GM19438 (cell line): ENCODE measurements at regions not wholly inside any gene's neighbourhood (a gene's known extent, or its start where the extent isn't known, plus 50 kb on each side); places are given as distances from the start of the nearest gene placed in this dataset.

Experiments used
- ATAC-seq: cut with Tn5 transposase; IDR thresholded peaks from one replicate; pipeline ENCODE4 v1.9.1; 2021; ENCODE audit warnings: low read depth; ENCODE audit not compliant: unreplicated experiment

DNA sequence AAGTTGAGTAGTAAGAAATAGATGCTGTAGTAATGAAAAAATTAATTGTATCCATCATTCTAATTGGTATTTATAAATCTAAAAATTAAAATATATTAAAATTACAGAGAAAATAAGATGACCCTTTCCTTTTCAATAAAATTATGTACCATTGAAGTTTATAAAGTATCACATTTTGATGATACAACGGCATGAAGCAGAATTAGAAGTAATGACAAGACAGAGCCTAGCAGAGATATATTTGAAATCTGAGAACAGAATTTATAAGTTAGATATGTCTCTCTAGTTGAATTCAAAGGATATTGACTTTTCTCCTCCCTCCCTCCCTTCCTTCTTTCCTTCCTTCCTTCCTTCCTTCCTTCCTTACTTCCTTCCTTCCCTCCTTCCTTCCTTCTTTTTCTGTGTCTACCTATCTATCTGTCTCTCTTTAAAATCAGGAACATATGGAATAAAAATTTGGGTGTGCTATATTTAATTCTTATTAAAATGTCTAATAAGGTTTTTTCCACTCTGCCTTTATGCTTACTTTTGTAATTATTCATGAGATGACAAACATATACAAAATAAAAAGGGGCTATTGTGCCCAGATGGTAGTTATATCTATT lies 258.5 kb upstream of the CD180 start:
- no peak for ATAC-seq

DNA sequence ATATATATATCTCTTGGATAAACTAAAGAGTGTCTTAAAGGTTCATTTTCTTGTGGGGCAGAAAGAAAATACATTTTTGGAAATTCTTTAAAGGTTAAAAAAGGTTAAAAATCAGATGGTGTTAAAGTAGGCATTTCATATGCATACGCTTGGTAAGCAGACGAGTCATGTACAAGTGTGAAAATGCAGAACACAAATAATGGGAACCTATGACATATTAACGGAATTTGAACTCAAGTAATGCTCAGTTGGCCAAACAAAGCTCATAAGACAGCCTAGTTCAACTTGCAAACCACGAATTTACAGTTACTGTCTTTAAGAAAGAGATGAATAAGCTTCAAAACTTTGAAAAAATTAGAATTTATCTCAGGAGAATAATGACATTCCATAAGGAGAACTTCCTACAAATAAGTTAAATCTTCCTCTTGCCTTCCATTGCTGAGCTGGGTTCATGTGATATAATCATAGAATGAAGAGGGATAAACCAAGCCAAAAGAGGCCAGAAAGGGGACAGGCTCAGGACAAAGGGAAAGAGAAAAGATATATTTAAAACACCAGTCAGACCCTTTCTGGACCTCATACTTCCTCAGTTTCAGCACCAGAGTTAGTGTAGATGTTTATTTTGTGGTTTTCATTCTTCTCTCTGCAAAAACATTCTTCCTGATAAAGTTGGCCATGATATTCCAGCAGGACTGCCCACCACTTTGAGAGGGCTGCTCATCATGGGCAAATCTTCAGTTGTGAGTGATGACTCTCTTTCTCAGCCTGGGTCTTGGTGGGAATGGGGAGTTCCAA lies 256.7 kb upstream of the CD180 start:
- no peak for ATAC-seq

GRCh38 chr5:67451640-67452279 lies 255.2 kb upstream of the CD180 start:
- ATAC-seq = no peak

- ATAC-seq = no peak
Observed at GRCh38 chr5:67447732-67448131, 251.1 kb upstream of the CD180 start.

GRCh38 chr5:67437905-67438845 lies 241.6 kb upstream of the CD180 start:
- ATAC-seq = no peak

- no peak for ATAC-seq
Observed at GRCh38 chr5:67435032-67435431, 238.4 kb upstream of the CD180 start.

- ATAC-seq = no peak
Observed at GRCh38 chr5:67434466-67434865, 237.9 kb upstream of the CD180 start.

DNA sequence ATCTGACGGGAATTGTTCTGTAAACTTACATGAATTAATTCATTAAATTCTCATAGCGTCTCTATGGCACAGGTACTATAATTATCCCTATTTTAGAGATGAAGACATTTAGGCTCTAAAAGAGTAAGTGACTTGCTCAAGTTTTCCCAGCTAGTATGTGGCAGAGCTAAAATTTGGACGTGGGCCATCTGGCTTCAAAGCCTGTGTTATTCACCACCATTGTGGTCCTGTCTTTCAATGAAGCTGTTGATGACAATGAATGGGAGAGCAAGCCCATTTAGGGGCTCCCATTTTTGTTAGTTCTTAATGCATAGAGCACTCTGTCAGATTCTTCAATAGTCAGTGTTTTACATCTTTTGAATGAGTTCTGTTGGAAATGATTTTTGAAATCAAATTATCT lies 236.0 kb upstream of the CD180 start:
- ATAC-seq = no peak

- no peak for ATAC-seq
Observed at GRCh38 chr5:67431191-67431590, 234.6 kb upstream of the CD180 start.

GRCh38 chr5:67427850-67428298 lies 231.3 kb upstream of the CD180 start:
- no peak for ATAC-seq

- ATAC-seq = no peak
Observed at GRCh38 chr5:67426961-67427849, 230.6 kb upstream of the CD180 start.

DNA sequence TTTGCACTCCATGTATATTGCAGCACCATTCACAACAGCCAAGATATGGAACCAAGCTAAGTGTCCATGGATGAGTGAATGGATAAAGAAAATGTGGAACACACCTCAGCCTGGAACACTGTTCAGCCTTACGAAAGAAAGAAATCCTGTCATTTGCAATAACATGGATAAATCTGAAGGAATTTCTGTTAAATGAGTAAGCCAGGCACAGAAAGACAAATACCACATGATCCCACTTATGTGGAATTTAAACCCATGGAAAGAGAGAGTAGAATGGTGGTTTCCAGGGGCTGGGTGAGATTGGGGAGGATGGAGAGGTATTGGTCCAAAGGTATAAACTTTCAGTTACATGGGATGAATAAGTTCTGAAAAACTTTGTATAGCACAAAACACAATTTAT lies 228.9 kb upstream of the CD180 start:
- ATAC-seq = no peak

DNA sequence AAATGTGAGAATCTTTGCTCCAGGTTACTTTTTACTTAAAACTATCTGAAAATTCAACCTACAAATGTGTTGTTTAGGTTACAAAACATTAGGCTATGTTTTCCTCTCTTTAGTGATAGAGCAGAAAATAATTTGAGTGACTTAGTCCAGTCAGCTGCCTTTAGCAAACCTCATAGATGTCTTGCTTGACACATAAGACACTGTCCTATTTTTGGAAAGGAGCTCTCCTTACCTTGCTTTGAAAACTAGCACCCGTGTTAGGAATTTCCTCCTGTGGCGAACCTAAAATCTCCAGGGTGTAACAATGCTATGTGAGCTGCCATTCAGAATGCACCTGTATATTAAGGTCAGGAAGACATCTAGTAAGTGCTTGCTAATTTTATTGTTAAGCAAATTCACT lies 221.2 kb upstream of the CD180 start:
- no peak for ATAC-seq

DNA sequence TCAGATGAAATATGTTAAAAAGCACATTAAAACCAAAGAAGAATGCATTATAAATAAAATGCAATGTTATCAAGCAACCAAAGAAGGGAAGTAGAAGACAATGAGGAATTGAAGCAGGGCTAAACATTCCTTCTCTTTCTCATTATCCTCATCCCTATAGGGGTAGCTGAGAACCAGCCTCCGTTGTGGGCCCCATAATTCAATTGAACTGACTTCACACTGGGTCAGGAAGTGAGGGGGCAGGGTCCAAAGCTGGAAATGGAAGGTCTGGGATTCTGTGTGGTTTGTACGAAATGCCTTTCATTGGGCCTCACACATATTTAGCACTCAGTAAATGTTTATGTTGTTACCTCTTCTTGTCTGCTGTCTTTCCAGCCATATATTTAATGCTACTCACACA lies 220.4 kb upstream of the CD180 start:
- no peak for ATAC-seq

- ATAC-seq = no peak
Observed at GRCh38 chr5:67416133-67416937, 219.7 kb upstream of the CD180 start.

- no peak for ATAC-seq
Observed at GRCh38 chr5:67414712-67415111, 218.1 kb upstream of the CD180 start.

DNA sequence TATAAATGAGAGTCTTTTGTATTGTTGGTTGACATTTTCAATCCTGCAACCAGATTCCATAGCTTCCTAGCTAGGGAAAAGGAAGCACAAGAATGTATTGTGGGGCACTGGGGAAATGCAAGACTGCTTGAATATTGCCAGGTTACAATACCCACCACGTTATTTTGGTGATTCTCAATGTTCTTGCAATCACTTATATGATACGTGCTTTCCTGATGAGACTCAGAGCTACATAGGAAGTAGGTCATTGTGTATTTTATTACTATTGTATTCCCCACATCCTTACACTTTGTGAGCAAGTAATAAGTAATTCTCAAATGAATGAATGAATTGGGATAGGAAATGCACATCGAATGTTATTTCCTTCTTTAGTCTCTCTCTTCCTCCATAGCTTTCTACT lies 217.1 kb upstream of the CD180 start:
- no peak for ATAC-seq

DNA sequence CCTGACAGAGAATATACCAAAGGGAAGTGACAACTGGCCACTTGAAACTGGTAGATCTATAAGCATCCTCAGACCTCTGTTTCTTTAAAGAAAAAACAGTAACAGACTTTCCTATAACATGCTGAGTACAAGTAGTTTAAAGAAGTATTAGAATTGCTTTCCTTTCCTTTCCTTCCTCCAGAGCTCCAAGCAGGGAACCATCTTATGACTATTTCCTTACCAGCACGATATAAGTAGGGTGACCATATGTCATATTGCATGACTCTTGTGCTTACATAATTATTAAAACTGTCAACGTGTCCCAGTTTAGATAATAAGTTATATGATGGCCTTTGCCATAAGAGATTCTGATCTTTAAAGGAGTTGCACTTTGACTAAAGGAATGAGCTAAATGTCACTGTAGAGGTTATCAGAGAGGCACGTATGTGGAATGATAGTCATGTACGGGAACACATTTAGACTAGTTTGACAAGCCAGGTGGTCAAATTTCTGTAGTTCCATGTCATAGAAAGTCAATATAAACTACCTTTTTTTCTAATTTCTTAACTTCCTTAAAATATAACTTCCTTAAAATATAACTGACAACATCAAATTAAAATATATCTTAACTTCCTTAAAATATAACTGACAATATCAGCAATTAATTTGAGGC lies 212.7 kb upstream of the CD180 start:
- no peak for ATAC-seq
